Liver (tissue), 7 donors: ENCODE measurements at regions not wholly inside any gene's neighbourhood (a gene's known extent, or its start where the extent isn't known, plus 50 kb on each side); places are given as distances from the start of the nearest gene placed in this dataset.
A peak's percentile ranks its signal among the peaks of the same experiment; 100 is the strongest.

Source experiments
- DNase-seq: peaks from one replicate; pipeline ENCODE4 v3.0.0-alpha.2; 2017; ENCODE audit warnings: low spot score
- H3K27ac ChIP-seq, 2 donors: one replicate each; pipeline ENCODE4 v1.7.0; 2013; ENCODE audit warnings: inconsistent platforms in 2 of 2, low read length in 2 of 2, control low read depth in 1 of 2, low read depth in 1 of 2, mild to moderate bottlenecking in 1 of 2
- H3K27me3 ChIP-seq, 4 donors: one replicate each; pipeline versions ENCODE4 v1.6.1 to v1.7.0; 2013; ENCODE audit warnings: low read length in 3 of 4, inconsistent platforms in 1 of 4, mild to moderate bottlenecking in 1 of 4, moderate library complexity in 1 of 4; ENCODE audit not compliant: control insufficient read depth in 4 of 4, insufficient read depth in 4 of 4
- H3K36me3 ChIP-seq, 4 donors: one replicate each; pipeline versions ENCODE4 v1.6.1 to v1.7.0; 2013; ENCODE audit warnings: low read length in 3 of 4, mild to moderate bottlenecking in 3 of 4, low read depth in 1 of 4, moderate library complexity in 1 of 4; ENCODE audit not compliant: control insufficient read depth in 4 of 4, insufficient read depth in 3 of 4
- H3K4me1 ChIP-seq, 4 donors: one replicate each; pipeline versions ENCODE4 v1.6.1 to v1.7.0; 2013; ENCODE audit warnings: low read length in 3 of 4, mild to moderate bottlenecking in 3 of 4, moderate library complexity in 1 of 4; ENCODE audit not compliant: control insufficient read depth in 4 of 4, insufficient read depth in 4 of 4
- H3K4me3 ChIP-seq, 3 donors: one replicate each; pipeline versions ENCODE4 v1.6.1 to v1.7.0; 2013; ENCODE audit warnings: low read length in 3 of 3, control low read depth in 1 of 3, low read depth in 1 of 3, mild to moderate bottlenecking in 1 of 3
- H3K9ac ChIP-seq, 2 donors: one replicate each; pipeline ENCODE4 v1.7.0; 2013; ENCODE audit warnings: low read length in 2 of 2, mild to moderate bottlenecking in 2 of 2, moderate library complexity in 2 of 2, control low read depth in 1 of 2, low read depth in 1 of 2
- H3K9me3 ChIP-seq, 4 donors: one replicate each; pipeline versions ENCODE4 v1.6.1 to v1.7.0; 2013; ENCODE audit warnings: low read length in 3 of 4; ENCODE audit not compliant: control insufficient read depth in 4 of 4
- ATF3 ChIP-seq: IDR thresholded peaks from 2 replicates; pipeline ENCODE4 v1.6.1; 2016; ENCODE audit warnings: antibody characterized with exemption
- EGR1 ChIP-seq, 2 donors: IDR thresholded peaks; 2 replicates each; pipeline ENCODE4 v1.6.1; 2016 to 2018; ENCODE audit warnings: antibody characterized with exemption in 2 of 2, low read depth in 2 of 2
- FOXA1 ChIP-seq: IDR thresholded peaks from 2 replicates; pipeline ENCODE4 v1.6.1; 2016; ENCODE audit warnings: antibody characterized with exemption
- HNF4A ChIP-seq, 2 donors: conservative IDR thresholded peaks; 2 replicates each; pipeline ENCODE4 v1.6.1; 2016; ENCODE audit warnings: antibody characterized with exemption in 2 of 2, mild to moderate bottlenecking in 2 of 2
- HNF4G ChIP-seq: IDR thresholded peaks from 2 replicates; pipeline ENCODE4 v1.6.1; 2016; ENCODE audit warnings: antibody characterized with exemption
- JUND ChIP-seq, 2 donors: IDR thresholded peaks; 2 replicates each; pipeline ENCODE4 v1.6.1; 2016; ENCODE audit warnings: antibody characterized with exemption in 2 of 2
- MAX ChIP-seq: IDR thresholded peaks from 2 replicates; pipeline ENCODE4 v1.6.1; 2016; ENCODE audit warnings: antibody characterized with exemption
- NR2F2 ChIP-seq: IDR thresholded peaks from 2 replicates; pipeline ENCODE4 v1.6.1; 2016; ENCODE audit warnings: antibody characterized with exemption
- RAD21 ChIP-seq, 2 donors: IDR thresholded peaks; 2 replicates each; pipeline ENCODE4 v1.6.1; 2016; ENCODE audit warnings: antibody characterized with exemption in 2 of 2, mild to moderate bottlenecking in 2 of 2
- REST ChIP-seq: IDR thresholded peaks from 2 replicates; pipeline ENCODE4 v1.6.1; 2016; ENCODE audit warnings: antibody characterized with exemption, mild to moderate bottlenecking
- RXRA ChIP-seq, 2 donors: IDR thresholded peaks; 2 replicates each; pipeline ENCODE4 v1.6.1; 2017 to 2018; ENCODE audit warnings: antibody characterized with exemption in 2 of 2, mild to moderate bottlenecking in 1 of 2
- SP1 ChIP-seq: IDR thresholded peaks from 2 replicates; pipeline ENCODE4 v1.6.1; 2018; ENCODE audit warnings: antibody characterized with exemption, mild to moderate bottlenecking
- TAF1 ChIP-seq: conservative IDR thresholded peaks from 2 replicates; pipeline ENCODE4 v1.6.1; 2016; ENCODE audit warnings: antibody characterized with exemption, mild to moderate bottlenecking
- YY1 ChIP-seq: IDR thresholded peaks from 2 replicates; pipeline ENCODE4 v1.6.1; 2016; ENCODE audit warnings: antibody characterized with exemption, mild to moderate bottlenecking
- ZBTB33 ChIP-seq: IDR thresholded peaks from 2 replicates; pipeline ENCODE4 v1.6.1; 2016; ENCODE audit warnings: antibody characterized with exemption
- WGBS: extraction: QIAGEN DNeasy Blood & Tissue Kit; methylation state at CpG from one replicate; pipeline ENCODE4 v1.1.7; 2013; 5-methylcytosine and 5-hydroxymethylcytosine counted together
- donor health status: healthy.
- donor health status: healthy.
- donor health status: healthy.
- donor health status: healthy.

GRCh38 chr10:131421381-131421780, 109.9 kb upstream of the TCERG1L start (continued):
- no peak for TF ChIP-seq TAF1
- no peak for TF ChIP-seq SP1
- TF ChIP-seq HNF4G = no peak

- WGBS = 88% methylated on average over 10 of the region's 10 CpGs
- Histone ChIP-seq H3K36me3 (no peaks in the 10 kb centered on the region), H3K4me1 (no peaks in the 10 kb centered on the region), H3K4me3 (no peak overlapping the region), H3K9me3 (no peaks in the 10 kb centered on the region), H3K27me3 (peaks cover 0 to 2% (median 0%) of the 10 kb centered on the region in 4 donors), H3K27ac (no peak overlapping the region), H3K9ac (no peak overlapping the region)
- TF ChIP-seq FOXA1 (no peak), HNF4G (no peak)
- no peak for DNase-seq
Observed at GRCh38 chr10:131422731-131423130, 111.2 kb upstream of the TCERG1L start.

GRCh38 chr10:131424053-131424452, 112.5 kb upstream of the TCERG1L start:
- Histone ChIP-seq H3K9ac (no peak overlapping the region), H3K4me1 (no peaks in the 10 kb centered on the region), H3K27me3 (peaks cover 0 to 2% (median 0%) of the 10 kb centered on the region in 4 donors), H3K27ac (no peak overlapping the region), H3K4me3 (no peak overlapping the region), H3K9me3 (no peaks in the 10 kb centered on the region), H3K36me3 (no peaks in the 10 kb centered on the region)
- no peak for DNase-seq
- no peak for TF ChIP-seq RAD21 (IDR thresholded peaks at IDR 0.05)
- no peak for TF ChIP-seq ATF3
- TF ChIP-seq RXRA (IDR thresholded peaks at IDR 0.05) = peak in 1 of 2 donors; percentile 19
- peak; percentile 91 for TF ChIP-seq NR2F2
- 65% methylated on average over 6 of the region's 6 CpGs for WGBS

- Histone ChIP-seq H3K27me3 (peaks cover 0 to 2% (median 0%) of the 10 kb centered on the region in 4 donors), H3K9ac (no peak overlapping the region), H3K4me1 (no peaks in the 10 kb centered on the region), H3K4me3 (no peak overlapping the region), H3K9me3 (no peaks in the 10 kb centered on the region), H3K36me3 (no peaks in the 10 kb centered on the region), H3K27ac (no peak overlapping the region)
- WGBS = 87% methylated on average over 12 of the region's 12 CpGs
- DNase-seq = no peak
- TF ChIP-seq REST (no peak), HNF4A (conservative IDR thresholded peaks at IDR 0.05) (no peak), JUND (IDR thresholded peaks at IDR 0.05) (no peak), ZBTB33 (no peak), TAF1 (no peak), EGR1 (IDR thresholded peaks at IDR 0.05; ENCODE audit: low read depth in 2 of 2) (no peak), RAD21 (IDR thresholded peaks at IDR 0.05) (no peak), MAX (no peak), YY1 (no peak)
Observed at GRCh38 chr10:131424836-131425491, 113.4 kb upstream of the TCERG1L start.
